NCI-H2081 (cell line): ENCODE measurements at regions not wholly inside any gene's neighbourhood (a gene's known extent, or its start where the extent isn't known, plus 50 kb on each side); places are given as distances from the start of the nearest gene placed in this dataset.
"Not testable (repeated sequence)": the region's sequence is repeated elsewhere in the genome, so short reads cannot be mapped to it uniquely, and the experiment has no call there.

Experiments
- DNase-seq, 2 experiments: peaks; one replicate each; lab custom pipeline; 2025; lab: John Stamatoyannopoulos, UW

DNA sequence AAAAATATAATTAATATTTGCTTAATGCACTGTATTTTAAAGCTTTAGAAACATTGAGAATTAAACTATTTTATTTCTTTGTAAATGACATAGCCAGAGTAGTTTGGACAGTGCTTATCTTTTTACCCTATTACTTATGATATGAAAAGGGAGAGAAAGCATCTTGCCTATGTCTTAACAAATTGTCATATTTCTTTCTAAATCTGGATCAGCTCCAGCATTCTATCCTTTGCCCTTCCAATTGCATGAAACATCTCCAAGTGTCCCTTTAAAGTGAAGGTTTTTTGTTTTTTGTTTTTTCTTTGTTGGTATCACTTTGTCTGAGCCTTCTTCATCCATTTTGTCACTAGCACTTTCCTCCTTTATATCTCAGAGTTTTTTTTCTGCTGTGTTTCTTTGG, 511.6 kb upstream of the FAM174A start:
- no peak for DNase-seq

DNA sequence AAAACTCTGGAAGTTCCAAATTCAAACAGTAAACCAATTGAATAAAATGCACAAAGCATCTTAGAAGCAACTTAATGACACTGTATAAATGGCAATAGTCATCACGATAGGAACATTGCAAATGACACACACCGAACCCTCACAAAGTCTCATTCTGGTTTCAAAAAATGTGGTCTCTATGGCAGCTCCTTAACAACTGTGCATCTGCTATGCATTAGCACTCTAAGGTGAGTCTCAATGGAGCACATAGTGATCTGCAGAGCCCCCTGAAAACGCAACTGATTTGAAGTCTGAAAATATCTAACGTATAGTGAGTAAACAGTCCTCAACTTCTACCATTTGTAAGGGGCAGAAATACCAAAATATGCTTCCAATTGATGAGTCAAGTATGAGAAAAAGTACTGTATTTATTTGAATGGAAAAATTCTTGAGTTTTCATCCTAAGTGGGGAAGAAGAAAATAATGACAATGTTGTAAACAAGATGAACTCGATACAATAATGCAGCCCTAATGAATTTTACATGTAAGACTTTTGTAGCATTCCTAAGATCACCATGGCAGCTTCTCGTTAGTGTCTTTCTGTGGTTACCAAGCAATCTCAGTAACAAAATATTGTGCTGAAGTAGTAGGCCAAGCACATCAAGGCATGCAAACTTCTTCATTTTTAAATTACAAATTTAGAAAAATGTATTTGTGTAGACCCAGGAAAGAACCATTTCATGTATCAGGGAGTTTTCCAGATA, 517.5 kb upstream of the FAM174A start:
- no peak for DNase-seq

DNA sequence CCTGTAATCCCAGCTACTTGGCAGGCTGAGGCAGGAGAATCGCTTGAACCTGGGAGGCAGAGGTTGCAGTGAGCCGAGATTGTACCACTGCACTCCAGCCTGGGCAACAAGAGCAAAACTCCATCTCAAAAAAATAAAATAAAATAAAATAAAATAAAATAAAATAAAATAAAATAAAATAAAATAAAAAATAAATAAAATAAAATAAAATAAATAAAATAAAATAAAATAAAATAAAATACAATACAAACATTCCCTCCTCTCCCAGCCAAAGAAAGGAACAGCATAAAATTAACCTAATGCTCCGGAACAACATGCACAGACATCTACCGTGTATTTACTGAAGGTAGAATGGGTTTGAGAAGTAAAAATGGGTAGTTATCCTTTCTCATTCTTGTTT, 521.9 kb upstream of the FAM174A start:
- DNase-seq: not testable (repeated sequence)

DNA sequence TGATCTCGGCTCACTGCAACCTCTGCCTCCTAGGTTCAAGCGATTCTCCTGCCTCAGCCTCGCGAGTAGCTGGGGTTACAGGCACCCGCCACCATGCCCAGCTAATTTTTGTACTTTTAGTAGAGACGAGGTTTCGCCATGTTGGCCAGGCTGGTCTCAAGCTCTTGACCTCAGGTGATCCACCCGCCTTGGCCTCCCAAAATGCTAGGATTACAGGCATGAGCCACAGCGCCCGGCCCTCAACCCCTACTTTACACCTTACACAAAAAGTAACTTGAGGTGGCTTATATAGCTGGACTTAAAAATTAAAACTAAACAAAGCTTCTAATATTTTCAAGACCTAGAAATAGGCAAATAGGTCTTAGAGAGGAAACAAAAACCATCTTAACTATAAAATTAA, 524.0 kb upstream of the FAM174A start:
- not testable (repeated sequence) for DNase-seq

DNA sequence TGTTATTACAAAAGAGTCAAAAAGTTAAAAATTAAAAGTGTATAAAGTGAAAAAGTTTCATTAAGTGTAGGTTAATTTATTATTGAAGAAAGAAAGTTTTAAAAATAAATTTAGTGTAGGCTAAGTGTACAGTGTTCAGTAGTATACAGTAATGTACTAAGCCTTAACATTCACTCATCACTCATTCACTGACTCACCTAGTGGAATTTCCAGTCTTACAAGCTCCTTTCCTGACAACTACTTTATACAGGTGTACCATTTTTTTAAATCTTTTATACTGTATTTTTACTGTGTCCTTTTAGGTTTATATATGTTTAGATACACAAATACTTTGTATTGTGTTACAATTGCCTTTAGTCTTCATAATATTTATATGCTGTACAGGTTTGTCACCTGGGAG, 530.2 kb upstream of the FAM174A start:
- no peak for DNase-seq

DNA sequence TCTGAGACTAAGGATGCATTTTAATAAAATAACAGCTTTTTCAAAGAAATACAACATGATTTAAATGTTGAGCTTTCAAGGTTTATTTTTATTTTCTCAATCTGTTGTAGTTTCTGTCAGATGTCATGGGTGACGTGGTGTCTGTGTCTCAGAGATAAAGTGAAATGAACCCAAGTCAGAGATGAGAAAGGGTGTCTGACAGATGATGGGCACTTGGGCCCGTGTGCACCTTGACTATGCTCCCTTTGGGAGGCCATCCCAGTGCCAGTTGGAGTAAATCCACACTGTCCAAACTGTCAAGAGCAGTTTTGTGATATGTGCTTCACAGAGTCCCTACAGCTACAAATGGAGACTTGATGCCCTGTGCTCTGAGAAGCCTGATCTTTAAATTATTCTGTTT, 536.9 kb upstream of the FAM174A start:
- no peak for DNase-seq

DNA sequence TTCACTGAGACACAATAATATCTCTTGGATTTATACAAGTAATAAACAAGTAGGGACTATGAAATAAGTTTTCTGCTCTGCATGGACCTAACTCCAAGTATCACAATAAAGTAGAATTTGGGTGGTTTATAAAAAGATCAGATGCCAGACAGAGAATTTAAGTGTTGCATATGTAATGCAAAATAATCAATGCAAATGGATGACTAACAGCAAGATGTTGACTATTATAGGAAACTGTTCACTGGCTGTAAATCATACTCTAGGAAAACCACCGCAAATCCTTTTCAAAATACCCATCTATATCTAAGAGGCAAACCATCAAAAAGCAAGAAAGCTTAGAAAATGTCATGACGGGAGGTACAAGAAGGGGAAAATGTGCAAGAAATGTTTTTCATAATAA, 539.8 kb upstream of the FAM174A start:
- no peak for DNase-seq

DNA sequence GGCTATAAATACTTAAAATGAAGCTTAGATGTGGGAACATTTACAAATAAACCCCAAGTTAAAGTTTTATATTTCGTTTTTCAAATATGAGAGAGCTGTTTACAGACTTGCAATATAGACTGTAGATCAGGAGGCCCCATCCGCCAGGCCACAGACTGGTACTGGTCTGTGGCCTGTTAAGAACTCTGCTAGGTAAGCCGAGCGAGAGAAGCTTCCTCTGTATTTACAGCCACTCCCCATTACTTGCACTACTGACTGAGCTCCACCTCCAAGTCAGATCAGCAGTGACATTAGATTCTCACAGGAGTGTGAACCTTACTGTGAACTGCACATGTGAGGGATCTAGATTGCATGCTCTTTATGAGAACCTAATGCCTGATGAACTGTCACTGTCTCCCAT, 561.4 kb upstream of the FAM174A start:
- DNase-seq: no peak

DNA sequence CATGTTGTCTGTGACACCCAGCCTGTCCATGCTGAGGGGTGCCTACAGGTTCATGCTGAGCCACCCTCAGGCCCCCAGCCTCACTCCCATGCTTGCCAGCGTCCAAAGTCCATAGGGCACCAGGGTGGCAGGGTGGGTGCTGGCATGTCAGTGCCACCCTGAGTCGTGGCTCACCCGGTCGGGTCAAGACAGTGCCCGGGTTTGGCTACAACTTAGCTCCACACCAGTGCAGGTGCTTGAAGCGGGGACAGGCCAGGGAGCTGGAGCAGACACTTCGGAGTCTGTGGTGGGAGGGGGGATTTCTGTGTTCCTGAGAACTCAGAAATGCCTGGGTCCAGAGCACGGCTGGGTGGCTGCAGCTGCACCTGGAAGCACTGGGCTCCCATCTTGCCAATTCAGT, 579.2 kb upstream of the FAM174A start:
- no peak for DNase-seq

DNA sequence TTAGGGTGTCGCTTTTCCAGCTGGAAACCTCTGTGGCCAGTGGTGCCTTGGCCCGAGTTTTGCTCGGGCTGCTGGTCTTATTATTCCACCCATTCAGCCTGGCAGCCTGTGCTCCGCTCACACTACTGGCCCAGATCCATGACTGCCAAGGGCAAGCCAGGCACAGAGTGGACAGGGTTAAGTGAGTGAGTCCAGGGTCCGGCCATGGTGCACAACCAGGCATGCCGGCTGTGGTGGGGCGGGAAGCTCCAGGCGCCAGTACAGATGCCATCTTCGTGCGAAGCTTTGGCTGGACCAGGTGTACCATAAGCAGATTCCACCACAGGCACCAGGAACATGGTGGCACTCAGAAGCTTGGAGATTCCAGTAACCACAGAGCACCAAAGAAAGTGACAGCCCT, 580.2 kb upstream of the FAM174A start:
- no peak for DNase-seq

DNA sequence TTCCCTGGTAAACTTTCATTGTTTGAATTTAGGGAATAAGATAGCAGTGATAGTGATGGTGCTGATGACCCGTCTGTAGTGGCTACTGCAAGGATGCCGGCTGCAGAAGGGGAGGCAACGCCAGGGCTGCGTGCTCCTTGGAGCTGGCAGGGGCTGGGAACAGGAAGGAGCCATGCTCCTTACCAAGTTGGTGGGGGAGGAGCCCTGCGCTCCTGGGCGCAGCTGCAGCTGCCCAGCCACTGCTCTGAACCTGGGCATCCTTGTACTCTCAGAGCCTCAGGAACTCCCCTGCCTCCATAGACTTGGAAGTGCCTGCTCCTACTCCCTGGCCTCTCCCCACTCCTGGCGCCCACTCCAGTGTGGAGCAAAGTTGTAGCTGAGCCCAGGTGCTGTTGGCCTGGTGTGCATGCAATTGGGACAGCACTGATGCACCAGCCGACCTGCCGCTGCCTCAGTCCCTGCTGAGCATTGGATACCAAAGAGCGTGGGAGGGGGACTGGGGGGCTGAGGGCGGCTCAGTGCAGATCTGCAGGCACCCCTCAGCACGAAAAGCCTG, 585.1 kb upstream of the FAM174A start:
- DNase-seq: no peak

DNA sequence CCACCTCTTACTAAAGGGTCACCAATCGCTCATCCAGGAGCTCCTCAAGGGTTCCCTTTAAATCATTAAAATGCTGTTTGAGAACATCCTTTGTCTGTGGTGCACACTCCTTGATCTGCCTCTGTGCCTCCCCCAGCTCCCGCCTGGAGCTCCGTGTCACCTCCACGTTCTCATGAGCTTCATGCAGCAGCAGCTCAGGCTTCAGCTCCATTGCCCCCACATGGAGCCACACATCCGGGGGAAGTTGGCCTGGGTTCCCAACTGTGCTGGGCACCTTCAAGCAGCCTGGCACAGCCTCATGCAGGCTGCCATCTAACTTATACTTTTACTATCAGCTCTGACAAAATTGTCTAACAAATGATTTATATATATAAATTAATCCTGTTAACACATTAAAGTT, 585.8 kb upstream of the FAM174A start:
- DNase-seq: no peak

DNA sequence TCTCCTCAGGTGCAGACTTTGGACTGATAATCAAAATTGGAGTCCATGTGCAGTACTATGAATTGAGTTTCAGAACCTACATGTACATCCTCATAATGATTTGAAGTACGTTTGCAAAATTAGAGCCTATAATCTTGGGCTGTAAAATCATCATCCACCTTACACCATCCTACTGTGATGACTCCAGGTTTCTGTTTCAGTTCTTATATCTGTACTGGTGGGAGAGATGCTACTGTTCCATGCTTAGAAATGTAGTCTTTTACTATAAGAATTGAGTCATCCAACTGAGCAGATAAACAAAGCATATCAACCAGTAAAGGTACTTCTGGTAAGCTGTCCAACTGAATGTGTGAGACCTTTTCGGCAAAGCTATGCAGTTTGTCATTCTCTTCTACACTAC, 586.3 kb upstream of the FAM174A start:
- no peak for DNase-seq

DNA sequence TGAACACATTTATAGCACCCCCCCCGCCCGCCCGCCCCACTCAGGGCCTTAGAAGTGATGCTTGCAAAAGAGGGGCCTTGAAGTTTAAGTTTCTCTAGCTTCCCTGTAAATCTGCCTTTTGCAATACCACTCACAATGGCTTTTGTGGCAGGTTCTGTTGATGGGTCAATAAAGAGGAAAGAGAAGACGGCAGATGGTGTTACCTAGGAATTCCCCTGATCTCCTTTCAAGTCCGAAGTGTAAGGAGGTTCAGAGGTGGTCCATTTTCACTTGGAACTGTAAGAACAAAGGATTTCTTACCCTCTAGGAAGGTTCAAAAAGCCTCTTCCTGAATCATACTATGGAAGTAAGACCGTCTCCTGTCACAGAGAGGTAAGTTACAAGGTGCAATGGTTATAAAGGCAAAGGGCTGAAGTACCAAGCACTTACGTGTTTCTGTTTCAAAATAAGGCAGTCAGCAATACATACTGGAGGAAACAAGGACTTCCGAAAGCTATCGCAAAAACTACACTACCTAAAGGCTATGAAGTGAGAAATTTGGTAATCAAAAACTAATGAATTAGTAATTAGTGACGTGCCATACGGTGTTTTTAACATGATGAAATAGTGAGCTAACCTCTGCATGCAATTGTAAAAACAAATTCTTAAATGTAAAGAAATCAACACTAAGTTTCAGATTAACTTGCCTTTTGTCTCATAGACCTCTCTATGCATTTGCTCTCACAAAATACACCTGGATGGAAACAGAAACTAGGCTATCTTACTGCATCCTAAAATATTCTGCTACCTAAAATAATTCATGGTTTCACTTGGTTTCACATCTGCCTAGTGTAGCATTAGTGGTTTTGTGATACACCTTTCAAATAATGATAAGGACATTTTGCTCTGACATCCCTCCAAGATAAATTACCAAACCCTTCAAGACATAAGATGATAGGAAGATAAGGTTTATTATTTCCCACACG, 589.4 kb upstream of the FAM174A start:
- DNase-seq: no peak

DNA sequence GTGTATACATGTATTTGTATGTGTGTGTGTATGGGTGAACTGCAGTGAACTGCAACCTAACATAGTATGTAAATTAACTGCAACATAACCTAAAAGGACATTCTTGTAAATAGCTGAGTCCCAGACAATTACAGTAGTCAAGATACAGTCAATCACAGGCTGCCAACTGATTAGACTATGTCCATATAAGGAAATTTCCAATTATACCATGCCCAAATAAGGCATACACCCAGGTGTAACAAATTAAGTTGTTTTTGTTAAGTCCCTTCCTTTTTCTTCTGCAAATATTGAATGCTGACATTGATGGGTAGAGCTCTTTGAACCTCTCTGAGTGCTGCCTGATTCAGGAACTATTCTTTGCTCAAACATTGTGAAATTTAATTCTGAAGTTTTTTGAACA, 594.6 kb upstream of the FAM174A start:
- DNase-seq: no peak

DNA sequence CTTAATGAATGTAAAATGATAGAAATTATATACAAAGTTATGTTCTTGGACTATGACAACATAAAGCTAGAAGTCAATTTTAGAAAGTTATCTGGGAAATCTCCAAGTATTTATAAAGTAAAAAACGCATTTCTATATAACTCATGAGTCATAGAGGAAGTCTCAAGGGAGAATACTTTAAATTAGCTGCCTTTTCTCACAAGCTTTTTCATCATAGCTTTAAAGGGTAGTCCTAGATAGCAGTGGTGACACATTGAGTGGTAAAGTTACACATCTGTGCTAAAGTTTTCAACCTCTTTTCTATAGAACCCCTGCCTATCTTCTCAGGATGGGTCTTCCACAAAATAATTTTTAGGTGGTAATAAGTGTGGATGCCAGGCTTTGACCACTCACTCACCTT, 598.3 kb upstream of the FAM174A start:
- no peak for DNase-seq

DNA sequence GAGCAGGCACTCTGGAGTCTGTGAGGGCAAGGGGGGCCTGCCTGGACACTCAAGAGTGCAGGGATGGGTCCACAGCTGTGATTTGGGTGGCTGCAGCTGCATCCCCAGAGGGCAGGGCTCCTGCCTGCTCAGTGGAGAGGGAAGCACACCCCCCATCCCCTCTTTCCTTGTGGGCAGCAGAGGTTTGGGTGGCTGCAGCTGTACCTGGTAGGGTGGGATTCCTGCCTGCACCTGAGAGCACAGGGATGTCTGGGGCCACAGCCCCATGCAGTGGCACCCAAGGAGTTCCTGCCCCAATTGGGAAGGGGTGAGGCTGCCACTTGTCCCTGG, 605.4 kb upstream of the FAM174A start:
- DNase-seq: no peak

DNA sequence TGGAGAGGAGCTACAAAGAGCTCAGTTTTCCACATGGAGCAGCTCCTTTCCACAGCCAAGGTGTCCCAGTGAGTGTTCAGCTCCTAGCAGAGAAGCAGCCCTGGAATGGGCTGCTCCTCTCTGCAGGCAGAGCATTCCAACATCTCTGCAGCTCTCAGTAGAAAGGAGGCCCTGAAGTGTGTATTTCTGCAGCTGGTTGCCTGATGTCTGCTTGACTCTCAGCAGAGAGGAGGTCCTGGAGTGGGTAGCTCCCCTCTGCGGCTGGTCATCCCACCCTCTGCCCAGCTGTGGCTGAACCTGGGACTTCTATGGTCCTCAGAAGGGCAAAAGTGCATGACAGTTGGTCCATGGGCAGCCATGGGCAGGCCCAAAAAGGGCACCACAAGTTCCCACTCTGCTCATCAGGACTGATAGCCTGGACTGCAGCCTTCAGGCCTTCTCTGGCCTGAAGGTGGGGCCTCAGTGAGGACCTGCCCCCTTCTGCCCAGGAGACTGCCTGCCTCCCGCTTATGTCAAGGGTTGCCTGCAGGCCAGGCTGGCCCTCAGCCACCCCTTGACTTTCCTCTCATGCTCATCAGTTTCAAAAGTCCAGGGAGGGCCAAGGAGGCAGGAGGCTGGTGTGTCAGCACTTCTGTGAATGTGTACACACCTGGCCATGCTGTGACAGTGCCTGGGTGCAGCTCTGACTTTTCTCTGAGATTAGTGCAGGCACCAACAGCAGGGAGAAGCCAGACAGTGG, 605.9 kb upstream of the FAM174A start:
- DNase-seq: no peak

DNA sequence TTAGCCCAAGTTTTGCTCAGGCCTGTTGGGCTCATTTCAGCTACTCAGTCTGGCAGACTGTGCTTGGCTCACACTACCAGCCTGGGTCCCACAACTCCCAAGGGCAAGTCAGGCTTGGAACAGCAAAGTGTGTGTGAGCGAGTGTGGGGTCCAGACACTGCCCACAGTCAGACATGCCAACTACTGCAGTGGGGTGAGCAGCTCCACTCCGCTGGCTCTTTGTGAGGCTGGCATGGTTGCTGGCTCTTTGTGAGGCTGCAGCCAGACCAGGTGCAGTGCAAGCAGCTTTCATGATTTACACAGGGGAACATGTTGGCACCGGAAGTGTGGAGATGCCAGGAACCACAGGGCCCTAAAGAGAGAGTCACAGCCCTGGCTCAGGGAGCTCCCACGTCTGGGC, 606.7 kb upstream of the FAM174A start:
- no peak for DNase-seq

DNA sequence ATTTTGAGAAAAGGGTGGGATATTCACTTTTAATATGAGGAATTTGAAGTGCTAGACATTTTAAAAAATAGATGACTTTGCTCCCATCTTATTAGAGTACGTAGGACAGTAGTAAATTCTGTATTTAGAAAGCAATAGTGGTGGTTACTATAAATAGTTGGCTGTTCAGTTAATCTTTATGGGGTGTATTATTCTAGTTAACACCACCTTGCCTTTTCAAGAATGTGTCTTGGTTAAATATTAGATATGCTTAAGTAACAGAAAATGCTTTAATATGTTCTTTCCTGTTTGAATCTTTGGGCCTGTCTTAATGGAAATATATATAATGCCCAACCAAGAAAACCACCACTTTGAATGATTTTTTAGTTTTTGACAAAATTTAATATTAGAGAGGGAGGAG, 608.7 kb upstream of the FAM174A start:
- no peak for DNase-seq

DNA sequence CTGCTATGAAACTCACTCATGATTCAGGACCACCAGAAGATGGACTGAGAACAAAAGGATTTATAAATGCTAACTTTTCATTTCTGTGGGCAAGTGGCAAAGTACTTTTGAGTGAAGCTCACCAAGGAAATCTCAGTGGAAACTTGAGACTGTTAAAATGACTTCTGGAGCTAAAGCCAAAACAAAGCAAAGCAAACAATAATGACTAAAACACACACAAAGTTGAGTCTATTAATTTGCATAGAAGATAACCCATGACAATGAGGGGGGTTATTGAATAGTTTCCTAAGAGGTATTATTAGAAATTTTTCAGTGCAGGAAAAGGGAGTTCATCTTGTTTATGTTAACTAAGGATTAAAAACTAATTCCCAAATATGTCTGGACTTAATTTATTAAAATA, 612.8 kb upstream of the FAM174A start:
- no peak for DNase-seq

DNA sequence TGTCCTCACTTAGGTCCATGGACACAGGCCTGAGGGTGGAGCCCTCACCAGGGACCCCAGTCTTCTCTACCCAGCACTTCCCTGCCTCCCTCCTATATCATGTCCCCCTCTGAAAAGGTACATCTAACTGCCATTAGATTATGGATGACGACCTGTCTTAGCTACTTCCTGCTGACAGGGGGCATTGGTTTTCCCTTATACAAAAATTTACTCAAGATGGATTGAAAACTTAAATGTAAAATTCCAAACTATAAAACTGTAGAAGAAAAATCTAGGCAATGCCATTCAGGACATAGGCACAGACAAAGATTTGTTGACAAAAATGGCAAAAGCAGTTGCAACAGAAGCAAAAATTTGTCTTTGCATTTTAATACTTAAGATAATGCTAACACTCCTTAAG, 623.2 kb upstream of the FAM174A start:
- no peak for DNase-seq

DNA sequence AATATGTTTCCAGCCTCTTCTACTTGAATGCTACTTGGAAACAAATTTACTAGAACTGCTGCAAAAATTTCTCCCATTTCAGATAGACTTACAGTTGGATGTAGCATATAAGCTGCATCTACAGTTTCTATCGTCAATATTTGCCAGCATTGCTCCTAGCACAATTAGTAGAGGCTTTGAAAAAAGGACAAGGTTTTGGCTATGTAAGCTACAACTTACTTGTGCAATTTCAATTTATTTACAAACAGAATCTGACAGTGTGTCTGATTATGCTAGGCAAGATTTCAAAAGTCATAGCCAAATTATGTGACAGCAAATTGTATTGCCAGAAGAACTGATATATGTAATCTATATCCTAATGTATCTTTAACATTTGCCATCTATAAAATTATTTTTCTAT, 628.4 kb upstream of the FAM174A start:
- DNase-seq: no peak
